GM18505 (cell line): ENCODE measurements at regions not wholly inside any gene's neighbourhood (a gene's known extent, or its start where the extent isn't known, plus 50 kb on each side); places are given as distances from the start of the nearest gene placed in this dataset.

Experiments used
- ATAC-seq: cut with Tn5 transposase; IDR thresholded peaks from one replicate; pipeline ENCODE4 v1.9.1; 2021; ENCODE audit not compliant: unreplicated experiment
- POLR2A ChIP-seq: IDR thresholded peaks from 4 replicates; pipeline ENCODE4 v1.6.1; 2011; ENCODE audit warnings: borderline replicate concordance; ENCODE audit not compliant: insufficient read depth, insufficient read length; ENCODE audit errors: extremely low read depth

GRCh38 chr7:52854681-52855080 lies 180.8 kb upstream of the POM121L12 start:
- no peak for ATAC-seq
- TF ChIP-seq POLR2A: no peak

GRCh38 chr7:52851547-52851946 lies 183.9 kb upstream of the POM121L12 start:
- no peak for ATAC-seq
- no peak for TF ChIP-seq POLR2A

- ATAC-seq: no peak
- TF ChIP-seq POLR2A: no peak
Measured at GRCh38 chr7:52843436-52843835, 192.0 kb upstream of the POM121L12 start.

GRCh38 chr7:52842202-52842900 lies 193.1 kb upstream of the POM121L12 start:
- no peak for ATAC-seq
- no peak for TF ChIP-seq POLR2A

- ATAC-seq: no peak
- TF ChIP-seq POLR2A: no peak
Measured at GRCh38 chr7:52838981-52839411, 196.4 kb upstream of the POM121L12 start.

GRCh38 chr7:52831321-52831720 lies 204.1 kb upstream of the POM121L12 start:
- no peak for TF ChIP-seq POLR2A
- ATAC-seq: no peak

GRCh38 chr7:52830801-52831200 lies 204.6 kb upstream of the POM121L12 start:
- ATAC-seq: no peak
- TF ChIP-seq POLR2A: no peak

GRCh38 chr7:52826515-52827265 lies 208.7 kb upstream of the POM121L12 start:
- no peak for ATAC-seq
- TF ChIP-seq POLR2A: no peak

GRCh38 chr7:52825611-52826010 lies 209.8 kb upstream of the POM121L12 start:
- ATAC-seq: no peak
- no peak for TF ChIP-seq POLR2A

GRCh38 chr7:52811537-52811936 lies 223.9 kb upstream of the POM121L12 start:
- no peak for ATAC-seq

GRCh38 chr7:52799817-52800216 lies 235.6 kb upstream of the POM121L12 start:
- ATAC-seq: no peak
- no peak for TF ChIP-seq POLR2A

More at GRCh38 chr7:52811537-52811936, 223.9 kb upstream of the POM121L12 start:
- TF ChIP-seq POLR2A: no peak

- no peak for TF ChIP-seq POLR2A
- ATAC-seq: no peak
Measured at GRCh38 chr7:52797801-52798200, 237.6 kb upstream of the POM121L12 start.

GRCh38 chr7:52794621-52795020 lies 240.8 kb upstream of the POM121L12 start:
- no peak for TF ChIP-seq POLR2A
- no peak for ATAC-seq

GRCh38 chr7:52791176-52791700 lies 244.2 kb upstream of the POM121L12 start:
- ATAC-seq: no peak
- no peak for TF ChIP-seq POLR2A
